ENCODE measurements at regions not wholly inside any gene's neighbourhood (a gene's known extent, or its start where the extent isn't known, plus 50 kb on each side); places are given as distances from the start of the nearest gene placed in this dataset.

GRCh38 chr20:7308163-7308562, 540.7 kb downstream of the BMP2 start:
- Histone ChIP-seq H2AFZ (ENCODE audit: insufficient read depth, low read depth, low read length, poor library complexity, severe bottlenecking) (no peak overlapping the region), H3K36me3 (replicated peaks in 1 of 2; ENCODE audit: control extremely low read depth in 1 of 2, control insufficient read depth in 1 of 2, extremely low read depth in 1 of 2, insufficient read depth in 2 of 2, low read length in 1 of 2) (no peaks in the 10 kb centered on the region), H4K20me1 (ENCODE audit: control insufficient read depth, insufficient read depth, low read length, poor library complexity, severe bottlenecking) (no peaks in the 10 kb centered on the region), H3K79me2 (ENCODE audit: control insufficient read depth, insufficient read depth, low read length) (no peaks in the 10 kb centered on the region), H3K4me1 (ENCODE audit: control insufficient read depth in 2 of 2, insufficient read depth in 2 of 2, low read length in 2 of 2) (no peaks in the 10 kb centered on the region), H3K27ac (ENCODE audit: low read length in 2 of 2) (no peak overlapping the region), H3K4me2 (replicated peaks; ENCODE audit: low read depth, low read length, poor library complexity, severe bottlenecking) (no peak overlapping the region), H3K27me3 (replicated peaks in 1 of 4; ENCODE audit: control extremely low read depth in 1 of 4, control insufficient read depth in 3 of 4, insufficient read depth in 4 of 4, low read length in 3 of 4) (no peaks in the 10 kb centered on the region), H3K9ac (ENCODE audit: low read length) (no peak overlapping the region), H3K4me3 (ENCODE audit: control extremely low read depth in 1 of 5, extremely low read depth in 1 of 5, insufficient read depth in 1 of 5, low read depth in 2 of 5, low read length in 4 of 5) (no peak overlapping the region), H3K9me3 (ENCODE audit: control extremely low read depth in 1 of 3, control insufficient read depth in 2 of 3, insufficient read depth in 1 of 3, low read length in 2 of 3) (no peaks in the 10 kb centered on the region)
- DNase-seq (no peak), ATAC-seq (ENCODE audit: low read depth) (no peak)
- no CpG with 5 or more reads among the region's 3 CpGs for WGBS (ENCODE audit: insufficient coverage)
- Mint-ChIP-seq H3K27me3 (no peaks in the 10 kb centered on the region), H3K27ac (no peak overlapping the region), H3K4me3 (no peak overlapping the region), H3K9me3 (ENCODE audit: insufficient read depth) (no peaks in the 10 kb centered on the region), H3K4me1 (no peaks in the 10 kb centered on the region)
- ChIA-PET CTCF (no interaction called here), POLR2A (no interaction called here)
- TF ChIP-seq EZH2 (IDR thresholded peaks at IDR 0.05; ENCODE audit: borderline replicate concordance, insufficient read depth, low read depth, low read length, poor library complexity, severe bottlenecking) (no peak), CTCF (IDR thresholded peaks at IDR 0.05) (no peak)
- intact Hi-C loops (cut with micrococcal nuclease), result no loop called here

GRCh38 chr20:7313047-7313446, 545.6 kb downstream of the BMP2 start:
- ATAC-seq (ENCODE audit: low read depth) (no peak), DNase-seq (no peak)
- Mint-ChIP-seq H3K27me3 (no peaks in the 10 kb centered on the region), H3K27ac (no peak overlapping the region), H3K4me1 (no peaks in the 10 kb centered on the region), H3K4me3 (no peak overlapping the region), H3K9me3 (ENCODE audit: insufficient read depth) (peaks cover 4% of the 10 kb centered on the region)
- Histone ChIP-seq H3K27me3 (replicated peaks in 1 of 4; ENCODE audit: control extremely low read depth in 1 of 4, control insufficient read depth in 3 of 4, insufficient read depth in 4 of 4, low read length in 3 of 4) (no peaks in the 10 kb centered on the region), H3K27ac (ENCODE audit: low read length in 2 of 2) (no peak overlapping the region), H3K4me2 (replicated peaks; ENCODE audit: low read depth, low read length, poor library complexity, severe bottlenecking) (no peak overlapping the region), H3K9me3 (ENCODE audit: control extremely low read depth in 1 of 3, control insufficient read depth in 2 of 3, insufficient read depth in 1 of 3, low read length in 2 of 3) (no peaks in the 10 kb centered on the region), H3K79me2 (ENCODE audit: control insufficient read depth, insufficient read depth, low read length) (no peaks in the 10 kb centered on the region), H3K9ac (ENCODE audit: low read length) (no peak overlapping the region), H2AFZ (ENCODE audit: insufficient read depth, low read depth, low read length, poor library complexity, severe bottlenecking) (no peak overlapping the region), H3K4me1 (ENCODE audit: control insufficient read depth in 2 of 2, insufficient read depth in 2 of 2, low read length in 2 of 2) (no peaks in the 10 kb centered on the region), H4K20me1 (ENCODE audit: control insufficient read depth, insufficient read depth, low read length, poor library complexity, severe bottlenecking) (no peaks in the 10 kb centered on the region), H3K36me3 (replicated peaks in 1 of 2; ENCODE audit: control extremely low read depth in 1 of 2, control insufficient read depth in 1 of 2, extremely low read depth in 1 of 2, insufficient read depth in 2 of 2, low read length in 1 of 2) (no peaks in the 10 kb centered on the region), H3K4me3 (ENCODE audit: control extremely low read depth in 1 of 5, extremely low read depth in 1 of 5, insufficient read depth in 1 of 5, low read depth in 2 of 5, low read length in 4 of 5) (no peak overlapping the region)
- no peak for TF ChIP-seq CTCF (IDR thresholded peaks at IDR 0.05)
- no peak for TF ChIP-seq EZH2 (IDR thresholded peaks at IDR 0.05; ENCODE audit: borderline replicate concordance, insufficient read depth, low read depth, low read length, poor library complexity, severe bottlenecking)
- WGBS (ENCODE audit: insufficient coverage), result no CpG with 5 or more reads among the region's 2 CpGs
- intact Hi-C loops (cut with micrococcal nuclease), result no loop called here
- ChIA-PET POLR2A (no interaction called here), CTCF (no interaction called here)

Measured in B cell (primary cell).